ENCODE measurements at regions not wholly inside any gene's neighbourhood (a gene's known extent, or its start where the extent isn't known, plus 50 kb on each side); places are given as distances from the start of the nearest gene placed in this dataset.
A peak's percentile ranks its signal among the peaks of the same experiment; 100 is the strongest.
"Not testable (repeated sequence)": the region's sequence is repeated elsewhere in the genome, so short reads cannot be mapped to it uniquely, and the experiment has no call there.

- no peak for DNase-seq
Observed at GRCh38 chr5:7242118-7242710, 153.7 kb upstream of the ADCY2 start.

GRCh38 chr5:7244208-7244607 lies 151.7 kb upstream of the ADCY2 start:
- no peak for DNase-seq

- DNase-seq: peak in 2 of 3 experiments; percentile 80 to 98
Observed at GRCh38 chr5:7245121-7245651, 150.8 kb upstream of the ADCY2 start.

DNA sequence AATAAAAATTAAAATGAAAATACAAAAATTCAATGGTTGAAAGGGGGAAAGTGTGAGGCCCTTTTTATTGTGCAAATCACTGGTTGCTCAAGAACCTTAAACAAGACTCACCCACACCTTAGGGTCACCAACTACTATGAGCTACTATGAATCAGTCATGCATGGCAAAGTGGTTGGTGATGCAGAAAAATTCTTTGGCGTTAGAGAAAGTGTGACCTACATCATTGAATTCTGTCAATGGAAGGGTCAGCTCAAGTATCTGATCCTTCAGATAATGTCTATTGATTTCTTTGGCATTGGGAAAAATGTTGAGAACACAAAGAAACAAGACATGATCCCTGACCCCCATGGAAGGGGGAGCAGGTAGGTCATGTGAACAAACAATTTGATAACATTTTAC lies 149.7 kb upstream of the ADCY2 start:
- DNase-seq: no peak

GRCh38 chr5:7250004-7250403 lies 145.9 kb upstream of the ADCY2 start:
- no peak for DNase-seq

DNA sequence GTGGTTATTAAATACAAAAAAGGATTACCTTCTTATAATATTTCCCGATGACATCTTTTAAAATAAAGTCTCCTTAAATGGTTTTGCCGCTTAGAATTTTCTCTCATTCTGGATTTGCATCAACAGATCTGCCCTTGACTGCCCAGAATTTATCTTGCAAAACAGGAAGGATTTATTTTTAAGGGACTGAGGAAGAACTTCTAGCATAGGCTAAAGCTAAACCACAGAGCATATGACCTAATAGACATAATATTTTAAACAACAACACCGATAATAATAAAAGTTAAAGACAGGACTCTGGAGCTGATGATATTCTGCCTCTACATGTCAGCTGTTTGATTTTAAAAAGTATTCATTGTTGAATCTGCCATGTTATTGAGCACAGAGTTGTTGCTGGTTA lies 145.3 kb upstream of the ADCY2 start:
- DNase-seq: no peak

GRCh38 chr5:7251132-7251531 lies 144.8 kb upstream of the ADCY2 start:
- no peak for DNase-seq

DNA sequence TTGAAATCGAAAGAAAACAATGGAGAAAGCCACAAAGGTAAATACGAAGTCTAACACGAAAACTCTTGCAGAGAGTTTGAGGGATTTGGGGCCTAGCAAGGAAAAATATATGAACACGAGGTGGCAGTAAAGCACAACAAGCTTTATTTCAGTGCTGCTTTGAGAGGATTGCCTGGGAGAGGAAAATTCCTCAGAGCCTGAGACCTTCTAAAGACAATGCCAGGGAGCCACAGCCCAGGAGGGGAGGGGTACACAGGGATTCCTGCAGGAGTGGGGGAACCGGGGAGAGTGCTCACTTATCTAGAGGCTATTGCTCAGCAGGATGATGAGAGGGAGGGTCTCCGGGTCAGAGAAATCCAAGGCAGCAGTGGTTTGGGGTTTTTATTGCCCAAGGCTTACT lies 134.9 kb upstream of the ADCY2 start:
- peak in 2 of 3 experiments; percentile 25 to 68 for DNase-seq

DNA sequence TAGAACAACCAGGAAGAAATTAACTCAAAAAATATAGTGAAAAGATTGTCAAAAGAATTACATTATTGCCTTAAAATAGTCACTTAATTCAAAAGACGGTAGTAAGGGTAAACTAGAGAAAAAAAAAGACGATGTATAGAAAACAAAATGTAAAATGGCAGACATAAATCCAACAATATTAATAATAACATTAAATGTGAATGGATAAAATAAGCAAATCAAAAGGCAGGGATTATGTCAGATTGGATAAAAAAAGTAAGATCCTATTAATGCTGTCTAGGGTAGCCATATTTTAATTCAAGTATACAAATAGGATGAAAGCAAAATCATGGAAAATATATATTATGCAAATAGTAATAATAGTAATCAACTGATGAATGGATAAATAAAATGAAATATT lies 134.0 kb upstream of the ADCY2 start:
- DNase-seq: no peak

GRCh38 chr5:7263398-7264015 lies 132.4 kb upstream of the ADCY2 start:
- not testable (repeated sequence) for DNase-seq

GRCh38 chr5:7265776-7266175 lies 130.2 kb upstream of the ADCY2 start:
- DNase-seq: not testable (repeated sequence)

DNA sequence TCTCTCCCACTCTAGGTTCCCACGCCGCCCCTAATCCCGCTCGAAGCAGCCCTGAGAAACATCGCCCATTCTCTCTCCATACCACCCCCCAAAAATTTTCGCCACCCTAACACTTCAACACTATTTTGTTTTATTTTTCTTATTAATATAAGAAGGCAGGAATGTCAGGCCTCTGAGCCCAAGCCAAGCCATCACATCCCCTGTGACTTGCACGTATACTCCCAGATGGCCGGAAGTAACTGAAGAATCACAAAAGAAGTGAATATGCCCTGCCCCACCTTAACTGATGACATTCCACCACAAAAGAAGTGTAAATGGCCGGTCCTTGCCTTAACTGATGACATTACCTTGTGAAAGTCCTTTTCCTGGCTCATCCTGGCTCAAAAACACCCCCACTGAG lies 127.2 kb upstream of the ADCY2 start:
- not testable (repeated sequence) for DNase-seq

- DNase-seq: no peak
Observed at GRCh38 chr5:7269591-7270274, 126.2 kb upstream of the ADCY2 start.

- no peak for DNase-seq
Observed at GRCh38 chr5:7271435-7272084, 124.4 kb upstream of the ADCY2 start.

- no peak for DNase-seq
Observed at GRCh38 chr5:7272408-7272965, 123.5 kb upstream of the ADCY2 start.

DNA sequence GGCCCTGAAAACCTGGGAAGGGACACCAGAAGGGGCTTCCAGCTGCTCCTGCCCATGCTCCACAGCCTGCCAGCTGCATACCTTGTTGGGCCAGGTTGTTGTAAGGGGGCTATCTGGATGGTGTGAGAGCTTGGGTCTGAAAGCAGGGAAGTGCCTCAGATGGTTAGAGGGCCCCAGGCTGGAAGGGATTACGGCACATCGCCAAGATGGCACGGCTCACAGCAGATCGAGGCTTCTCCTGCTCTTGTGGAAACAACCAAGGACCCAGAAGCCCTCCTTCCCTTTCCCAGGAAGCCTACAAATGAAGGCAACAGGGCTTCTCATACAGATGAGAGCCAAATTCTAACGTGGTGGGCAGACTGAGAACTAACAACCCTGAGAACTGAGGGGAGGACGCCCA lies 121.7 kb upstream of the ADCY2 start:
- DNase-seq: no peak

- not testable (repeated sequence) for DNase-seq
Observed at GRCh38 chr5:7289634-7290033, 106.3 kb upstream of the ADCY2 start.

DNA sequence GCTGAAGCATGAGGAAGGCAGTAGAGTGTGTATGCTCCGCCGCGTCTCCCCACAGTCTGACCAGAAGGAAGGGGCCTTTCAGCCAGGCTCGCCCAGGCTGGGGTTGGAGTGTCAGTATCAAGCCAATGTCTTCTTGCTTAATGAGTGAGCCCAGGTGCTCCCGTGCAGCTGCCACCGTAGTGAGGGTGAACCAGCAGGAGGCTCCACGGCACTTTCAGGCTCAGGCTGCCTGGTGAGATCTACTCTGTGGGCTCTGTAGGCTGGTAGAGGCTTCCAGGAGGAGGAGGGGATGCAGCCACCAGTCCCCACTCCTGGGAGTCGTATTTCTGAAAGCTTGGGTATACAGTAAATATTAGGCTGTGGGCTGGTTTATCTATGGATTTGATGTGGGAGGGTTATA lies 98.1 kb upstream of the ADCY2 start:
- DNase-seq: not testable (repeated sequence)

DNA sequence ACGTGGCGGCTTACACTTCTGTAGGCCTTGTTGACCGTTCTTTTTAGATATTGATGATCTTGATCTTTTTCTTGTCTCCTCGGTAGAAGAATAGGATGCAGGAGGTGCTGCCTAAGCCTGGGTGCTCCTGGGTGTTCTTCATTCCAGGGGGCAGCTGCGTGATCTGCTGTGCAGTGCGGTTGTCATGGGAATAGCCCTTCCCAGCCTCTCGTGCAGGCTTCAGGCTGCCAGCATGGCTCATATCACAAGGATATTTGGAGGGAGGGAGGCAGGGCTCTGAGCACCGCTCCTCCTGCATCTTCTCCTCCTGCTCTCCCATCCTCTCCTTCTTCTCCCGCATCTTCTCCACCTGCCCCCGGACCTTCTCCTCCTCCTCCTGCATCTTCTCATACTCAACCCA lies 96.2 kb upstream of the ADCY2 start:
- not testable (repeated sequence) for DNase-seq

DNA sequence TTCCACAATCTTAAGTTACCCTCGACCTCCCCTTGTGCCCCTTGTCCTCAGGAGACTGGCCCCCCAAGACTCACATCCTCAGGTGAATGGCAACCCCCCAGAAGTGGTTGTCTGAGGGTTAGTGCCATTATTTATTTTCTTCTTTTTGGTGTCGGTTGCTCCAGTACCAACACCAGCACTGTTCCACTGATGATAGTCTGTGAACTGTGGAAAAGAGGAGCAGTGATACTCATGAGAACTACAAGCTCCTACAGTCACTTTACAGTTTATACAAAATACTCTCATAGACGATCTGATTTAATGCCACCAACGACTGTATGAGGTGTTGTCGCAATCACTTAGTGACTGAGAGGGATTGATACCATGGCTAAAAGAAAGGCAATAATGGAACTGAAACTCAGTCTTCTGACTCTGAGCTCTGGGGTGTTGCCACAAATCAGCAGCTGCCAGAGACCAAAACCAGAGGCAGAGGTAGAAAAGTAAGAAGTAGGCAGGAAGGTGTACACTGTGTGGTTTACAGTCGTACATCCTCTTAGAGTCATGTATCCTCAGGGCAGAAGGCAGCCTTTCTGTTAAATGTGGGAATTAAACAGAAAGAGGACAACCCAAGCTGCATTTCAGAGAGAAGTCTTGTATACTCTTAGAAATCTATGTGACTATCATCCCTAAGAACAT lies 90.8 kb upstream of the ADCY2 start:
- not testable (repeated sequence) for DNase-seq

GRCh38 chr5:7306556-7306955 lies 89.4 kb upstream of the ADCY2 start:
- not testable (repeated sequence) for DNase-seq

DNA sequence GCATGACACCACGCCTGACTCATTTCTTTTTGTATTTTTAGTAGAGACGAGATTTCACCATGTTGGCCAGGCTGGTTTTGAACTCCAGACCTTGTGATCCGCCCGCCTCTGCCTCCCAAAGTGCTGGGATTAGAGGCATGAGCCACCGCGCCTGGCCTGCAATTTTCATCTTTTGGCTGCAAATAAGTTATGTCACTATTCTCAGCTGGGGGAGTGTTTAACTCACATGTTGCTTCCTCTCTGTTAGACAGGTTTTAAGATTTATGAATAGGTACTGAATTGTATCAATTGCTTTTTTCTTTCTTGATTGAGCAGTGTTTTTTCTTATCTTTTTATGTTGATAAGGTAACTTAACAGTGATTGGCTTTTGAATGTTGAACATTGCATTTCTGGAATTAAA lies 88.2 kb upstream of the ADCY2 start:
- not testable (repeated sequence) for DNase-seq

GRCh38 chr5:7309715-7310114 lies 86.2 kb upstream of the ADCY2 start:
- peak in 1 of 3 experiments; percentile 43 for DNase-seq
